Left kidney (tissue), 1 donor: ENCODE measurements at regions not wholly inside any gene's neighbourhood (a gene's known extent, or its start where the extent isn't known, plus 50 kb on each side); places are given as distances from the start of the nearest gene placed in this dataset.

Experiments used
- DNase-seq: peaks from one replicate; pipeline ENCODE4 v3.0.0-alpha.2; 2013

GRCh38 chr12:115215544-115215943, 531.6 kb upstream of the TBX3 start:
- DNase-seq = no peak

- DNase-seq = no peak
These were observed 529.6 kb upstream of the TBX3 start for GRCh38 chr12:115213538-115214016.

- no peak for DNase-seq
These were observed 529.1 kb upstream of the TBX3 start for GRCh38 chr12:115213118-115213517.

GRCh38 chr12:115212356-115212755, 528.4 kb upstream of the TBX3 start:
- no peak for DNase-seq

GRCh38 chr12:115210533-115211252, 526.7 kb upstream of the TBX3 start:
- DNase-seq = no peak

GRCh38 chr12:115209230-115209629, 525.3 kb upstream of the TBX3 start:
- DNase-seq = no peak

GRCh38 chr12:115208098-115208497, 524.1 kb upstream of the TBX3 start:
- no peak for DNase-seq

GRCh38 chr12:115207216-115207915, 523.4 kb upstream of the TBX3 start:
- DNase-seq = no peak

- no peak for DNase-seq
These were observed 522.8 kb upstream of the TBX3 start for GRCh38 chr12:115206801-115207200.

- no peak for DNase-seq
These were observed 521.9 kb upstream of the TBX3 start for GRCh38 chr12:115205755-115206308.

- DNase-seq = no peak
These were observed 521.2 kb upstream of the TBX3 start for GRCh38 chr12:115204957-115205754.

- no peak for DNase-seq
These were observed 519.7 kb upstream of the TBX3 start for GRCh38 chr12:115203701-115204100.

- no peak for DNase-seq
These were observed 518.0 kb upstream of the TBX3 start for GRCh38 chr12:115201966-115202365.

GRCh38 chr12:115199831-115200230, 515.9 kb upstream of the TBX3 start:
- DNase-seq = no peak

GRCh38 chr12:115194857-115195256, 510.9 kb upstream of the TBX3 start:
- DNase-seq = no peak

GRCh38 chr12:115194448-115194847, 510.5 kb upstream of the TBX3 start:
- DNase-seq = no peak

GRCh38 chr12:115191342-115191741, 507.4 kb upstream of the TBX3 start:
- no peak for DNase-seq

- no peak for DNase-seq
These were observed 506.2 kb upstream of the TBX3 start for GRCh38 chr12:115190010-115190770.

GRCh38 chr12:115185506-115185905, 501.5 kb upstream of the TBX3 start:
- no peak for DNase-seq

- DNase-seq = no peak
These were observed 499.8 kb upstream of the TBX3 start for GRCh38 chr12:115183752-115184151.

- DNase-seq = no peak
These were observed 493.9 kb upstream of the TBX3 start for GRCh38 chr12:115177899-115178298.
